Activated CD4-positive, alpha-beta T cell treated with anti-CD3 and anti-CD28 coated beads, Interleukin-2, Interleukin-4, amounts not matched to agents 100 ng/mL and 50 ng/mL, durations not matched to agents 16 hours and 8 hours (primary cell): ENCODE measurements at regions not wholly inside any gene's neighbourhood (a gene's known extent, or its start where the extent isn't known, plus 50 kb on each side); places are given as distances from the start of the nearest gene placed in this dataset.
"Not testable (repeated sequence)": the region's sequence is repeated elsewhere in the genome, so short reads cannot be mapped to it uniquely, and the experiment has no call there.

Source experiments
- DNase-seq: peaks from one replicate; pipeline ENCODE4 v3.0.0-alpha.2; 2020; ENCODE audit warnings: low spot score

DNA sequence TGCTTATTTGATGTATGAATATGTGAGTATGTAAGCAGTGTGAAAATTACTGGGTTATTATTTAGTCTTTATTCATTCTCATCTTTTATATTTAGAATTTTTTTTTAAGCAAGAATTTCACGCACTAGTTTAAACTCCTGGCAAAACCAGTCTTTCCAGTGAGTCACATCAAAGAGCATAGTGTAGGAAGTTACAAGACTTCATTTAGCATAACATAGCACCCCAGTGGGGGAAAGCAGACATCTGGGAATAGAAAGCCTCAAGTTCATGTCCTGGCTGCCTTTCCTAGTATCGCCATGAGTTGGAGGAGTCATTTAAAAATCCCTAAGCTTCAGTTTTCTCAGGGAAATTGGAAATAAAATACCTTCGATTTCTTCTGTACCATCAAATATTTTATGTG, 408.3 kb downstream of the NUP35 start:
- DNase-seq: no peak

DNA sequence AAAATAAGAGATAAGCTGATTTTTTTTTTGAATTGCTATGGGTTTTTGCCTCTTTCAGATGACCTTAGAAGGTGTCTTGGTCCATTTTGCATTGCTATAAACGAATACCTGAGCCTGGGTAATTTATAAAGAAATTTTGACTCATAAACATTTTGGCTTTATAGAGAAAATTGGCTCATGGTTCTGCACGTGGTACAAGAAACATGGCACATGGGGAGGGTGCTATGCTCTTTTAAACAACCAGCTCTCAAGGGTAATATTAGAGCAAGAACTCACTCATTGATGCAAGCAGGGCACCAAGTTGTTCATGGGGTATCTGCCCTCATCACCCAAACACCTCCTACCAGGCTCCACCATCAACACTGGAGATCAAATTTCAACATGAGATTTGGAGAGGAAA, 408.8 kb downstream of the NUP35 start:
- no peak for DNase-seq

DNA sequence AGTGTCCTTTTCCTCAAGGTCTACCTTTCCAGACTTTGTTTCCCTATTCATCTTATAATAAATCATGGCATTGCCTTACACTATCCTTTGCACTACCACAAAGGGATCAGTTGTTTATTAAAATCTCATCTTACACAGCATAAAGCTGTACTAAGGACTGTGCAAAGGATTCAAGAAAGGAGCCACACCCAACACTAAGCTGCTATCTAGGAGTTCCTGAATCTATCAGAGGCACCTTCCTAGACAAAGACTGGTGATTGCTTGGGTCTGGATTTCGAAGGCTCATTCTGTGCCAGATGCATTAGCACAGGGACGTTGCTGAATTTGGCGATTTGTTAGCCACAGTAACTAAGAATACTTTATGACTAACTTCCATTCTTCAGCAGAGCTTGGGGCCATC, 412.0 kb downstream of the NUP35 start:
- DNase-seq: no peak

DNA sequence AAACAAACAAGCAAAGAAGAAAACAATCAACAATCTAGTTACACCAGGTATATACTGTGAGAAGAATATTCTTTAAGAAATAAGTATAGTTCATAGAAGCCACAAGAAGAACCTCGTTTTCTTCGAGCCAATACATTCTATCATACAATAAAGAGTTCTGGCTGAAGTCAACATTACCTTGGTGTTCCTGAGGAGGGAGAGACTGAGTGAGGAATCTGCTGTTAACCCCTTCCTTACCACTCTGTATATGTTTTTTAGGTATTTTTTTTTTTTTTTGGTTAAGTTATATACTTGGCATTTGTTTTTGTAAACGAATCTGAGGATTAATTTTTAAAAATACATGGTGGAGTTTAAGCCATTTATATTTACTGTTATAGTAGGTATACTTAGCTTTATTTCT, 412.5 kb downstream of the NUP35 start:
- DNase-seq: no peak

DNA sequence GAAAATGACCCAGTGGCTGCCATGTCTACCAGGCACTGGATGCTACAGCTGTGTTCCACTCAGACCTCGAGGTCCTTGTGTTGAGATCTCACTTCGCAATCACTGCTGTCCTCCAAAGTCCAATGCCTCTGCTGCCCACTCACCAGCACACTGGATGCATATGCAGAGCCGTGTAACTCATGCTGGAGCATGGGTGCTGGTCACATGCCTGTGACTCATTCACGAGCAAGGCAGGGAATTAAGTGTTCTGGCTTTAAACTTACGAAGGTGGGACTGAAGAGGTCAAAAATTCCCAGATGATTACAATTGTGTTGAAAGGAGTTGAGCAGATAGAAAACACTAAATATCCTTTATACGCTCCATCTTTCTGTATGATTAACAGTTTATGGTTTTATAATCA, 417.5 kb downstream of the NUP35 start:
- no peak for DNase-seq

DNA sequence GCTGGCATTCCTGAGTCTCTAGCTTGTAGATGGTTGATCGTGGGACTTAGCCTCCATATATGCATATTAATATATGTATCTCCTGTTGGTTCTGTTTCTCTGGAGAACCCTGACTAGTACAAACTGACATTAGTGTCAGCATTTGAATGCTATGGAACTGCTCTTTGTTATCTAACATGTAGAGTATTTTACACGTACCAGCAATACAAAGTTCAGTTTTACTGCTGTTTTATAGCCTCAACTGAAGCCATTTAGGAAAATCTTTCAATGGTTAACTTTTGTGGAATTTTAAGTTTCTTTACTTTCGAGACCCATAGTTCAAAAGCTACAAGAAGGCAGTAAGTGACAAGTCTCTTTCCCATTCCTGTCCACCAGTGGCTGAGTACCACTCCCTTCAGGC, 418.4 kb downstream of the NUP35 start:
- no peak for DNase-seq

DNA sequence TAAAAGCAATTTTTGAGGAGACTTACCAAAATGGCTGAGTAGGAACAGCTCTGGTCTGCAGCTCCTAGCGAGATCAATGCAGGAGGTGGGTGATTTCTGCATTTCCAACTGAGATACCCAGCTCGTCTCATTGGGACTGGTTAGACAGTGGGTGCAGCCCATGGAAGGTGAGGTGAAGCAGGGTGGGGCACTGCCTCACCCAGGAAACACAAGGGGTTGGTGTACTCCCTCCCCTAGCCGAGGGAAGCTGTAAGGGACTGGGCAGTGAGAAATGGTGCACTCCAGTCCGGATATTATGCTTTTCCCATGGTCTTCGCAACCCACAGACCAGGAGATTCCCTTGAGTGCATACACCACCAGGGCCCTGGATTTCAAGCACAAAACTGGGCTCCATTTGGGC, 419.0 kb downstream of the NUP35 start:
- no peak for DNase-seq

DNA sequence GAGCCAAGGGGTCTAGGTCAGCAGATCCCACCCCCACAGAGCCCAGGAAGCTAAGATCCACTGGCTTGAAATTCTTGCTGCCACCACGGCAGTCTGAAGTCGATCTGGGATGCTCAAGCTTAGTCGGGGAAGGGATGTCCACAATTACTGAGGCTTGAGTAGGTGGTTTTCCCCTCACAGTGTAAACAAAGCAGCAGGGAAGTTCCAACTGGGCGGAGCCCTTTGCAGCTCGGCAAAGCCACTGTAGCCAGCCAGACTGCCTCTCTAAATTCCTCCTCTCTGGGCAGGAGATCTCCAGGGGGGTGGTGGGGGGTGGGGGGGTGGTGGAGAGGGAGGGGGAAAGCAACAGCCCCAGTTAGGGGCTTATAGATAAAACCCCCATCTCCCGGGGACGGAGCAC, 419.5 kb downstream of the NUP35 start:
- no peak for DNase-seq

DNA sequence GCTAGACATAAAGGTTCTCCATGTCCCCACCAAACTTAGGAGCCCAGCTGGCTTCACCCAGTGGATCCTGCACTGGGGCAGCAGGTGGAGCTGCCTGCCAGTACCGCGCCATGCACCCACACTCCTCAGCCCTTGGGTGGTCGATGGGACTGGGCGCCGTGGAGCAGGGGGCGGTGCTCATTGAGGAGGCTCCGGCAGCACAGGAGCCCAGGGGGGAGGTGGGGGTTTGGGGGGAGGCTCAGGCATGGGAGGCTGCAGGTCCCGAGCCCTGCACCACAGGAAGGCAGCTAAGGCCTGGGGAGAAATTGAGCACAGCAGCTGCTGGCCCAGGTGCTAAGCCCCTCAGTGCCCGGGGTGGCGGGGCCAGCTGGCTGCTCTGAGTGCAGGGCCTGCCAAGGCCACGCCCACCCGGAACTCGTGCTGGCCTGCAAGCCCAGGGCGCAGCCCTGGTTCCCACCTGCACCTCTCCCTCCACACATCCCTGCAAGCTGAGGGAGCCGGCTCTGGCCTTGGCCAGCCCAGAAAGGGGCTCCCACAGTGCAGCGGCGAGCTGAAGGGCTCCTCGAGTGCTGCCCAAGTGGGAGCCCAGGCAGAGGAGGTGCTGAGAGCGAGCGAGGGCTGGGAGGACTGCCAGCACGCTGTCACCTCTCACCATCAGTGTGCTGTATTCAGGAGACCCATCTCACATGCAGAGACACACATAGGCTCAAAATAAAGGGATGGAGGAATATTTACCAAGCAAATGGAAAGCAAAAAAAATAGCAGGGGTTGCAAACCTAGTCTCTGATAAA, 422.5 kb downstream of the NUP35 start:
- not testable (repeated sequence) for DNase-seq

DNA sequence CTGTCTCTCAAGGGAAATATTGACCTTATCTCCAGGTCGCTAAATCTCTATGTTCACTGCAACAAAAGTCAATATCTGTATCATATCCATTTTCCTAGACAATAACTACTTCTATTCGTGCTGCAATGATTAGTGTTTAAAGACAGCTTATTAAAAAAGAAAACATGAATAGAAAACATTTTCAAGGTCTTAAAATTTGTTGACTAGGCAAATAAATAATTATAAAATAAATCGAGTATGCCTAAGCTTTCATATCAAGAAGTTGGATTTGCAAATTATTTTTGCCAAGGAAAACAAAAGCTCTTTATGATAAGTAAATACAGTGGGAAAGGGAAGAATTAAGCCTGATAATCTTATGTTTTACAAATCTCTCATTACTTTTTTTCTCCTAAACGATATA, 428.5 kb downstream of the NUP35 start:
- DNase-seq: no peak

DNA sequence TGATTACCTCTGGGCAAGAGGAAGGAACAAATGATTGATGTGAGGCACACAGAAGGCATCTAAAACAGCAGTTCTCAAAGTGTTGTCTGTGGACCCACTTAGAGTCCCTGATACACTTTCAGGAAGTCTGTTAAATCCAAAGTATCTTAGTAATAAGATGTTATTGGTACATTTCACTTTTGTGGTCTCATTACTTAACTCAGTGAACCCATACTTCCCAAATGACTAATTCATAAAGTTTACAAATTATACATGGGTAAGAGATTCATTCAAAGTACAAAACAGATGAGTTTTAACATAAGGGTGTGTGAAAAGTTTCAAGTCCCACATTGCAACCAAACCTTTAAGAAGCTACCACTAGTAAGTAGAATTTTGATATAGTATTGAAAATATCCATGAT, 440.5 kb downstream of the NUP35 start:
- DNase-seq: no peak

DNA sequence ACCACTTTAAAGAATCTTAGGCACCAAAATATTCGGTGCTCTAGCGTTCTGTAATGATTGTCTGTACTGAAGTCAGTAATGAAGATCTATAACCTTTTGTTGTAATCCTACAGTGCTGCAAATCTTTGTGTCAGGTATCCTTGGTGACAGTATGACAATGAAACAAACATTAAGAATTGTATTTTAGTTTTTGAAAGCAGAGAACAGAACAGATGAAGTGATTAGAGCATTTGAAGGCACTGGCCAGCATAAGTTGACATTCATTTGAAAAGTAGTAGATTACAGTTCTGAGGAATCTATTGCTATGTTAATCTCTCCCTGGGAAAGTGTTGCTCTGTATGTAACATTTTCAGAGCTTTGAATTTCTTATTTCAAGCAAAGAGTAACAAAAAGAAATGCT, 451.2 kb downstream of the NUP35 start:
- DNase-seq: no peak

DNA sequence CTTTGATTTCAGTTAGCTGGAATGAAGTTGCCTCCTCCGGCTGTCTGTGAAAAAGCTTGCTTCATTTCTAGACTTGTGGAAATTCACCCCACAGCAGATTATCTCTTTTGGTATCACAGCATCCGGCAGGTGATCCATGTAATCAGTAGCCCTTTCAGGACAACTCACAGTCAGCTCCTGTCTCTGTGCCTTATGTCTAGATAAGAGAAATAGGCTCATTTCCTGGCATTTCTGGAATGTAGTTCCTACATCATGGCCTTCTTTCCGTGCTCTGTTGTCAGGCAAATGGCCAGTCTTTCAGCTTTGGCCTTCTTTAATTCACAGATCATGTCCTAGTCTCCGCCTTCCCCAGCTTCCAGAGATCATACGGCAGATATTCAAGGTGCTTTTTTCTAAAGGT, 455.4 kb downstream of the NUP35 start:
- DNase-seq: no peak

DNA sequence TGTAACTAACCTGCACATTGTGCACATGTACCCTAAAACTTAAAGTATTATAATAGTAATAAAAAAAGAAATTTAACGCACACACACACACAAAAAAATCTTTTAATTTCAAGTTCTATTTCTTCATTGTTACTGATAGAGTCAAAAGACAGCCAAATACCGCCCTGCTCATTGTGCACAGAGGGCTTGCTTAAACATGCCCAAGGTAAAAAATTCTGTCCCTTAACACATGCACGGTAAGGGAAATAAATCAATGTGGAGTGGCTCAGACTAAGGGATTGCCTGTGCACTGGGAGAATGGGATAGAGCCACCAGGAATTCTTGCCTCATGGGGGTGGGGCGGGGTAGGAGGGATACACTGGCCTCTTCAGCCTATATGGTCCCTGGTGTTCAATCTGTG, 468.0 kb downstream of the NUP35 start:
- DNase-seq: no peak

DNA sequence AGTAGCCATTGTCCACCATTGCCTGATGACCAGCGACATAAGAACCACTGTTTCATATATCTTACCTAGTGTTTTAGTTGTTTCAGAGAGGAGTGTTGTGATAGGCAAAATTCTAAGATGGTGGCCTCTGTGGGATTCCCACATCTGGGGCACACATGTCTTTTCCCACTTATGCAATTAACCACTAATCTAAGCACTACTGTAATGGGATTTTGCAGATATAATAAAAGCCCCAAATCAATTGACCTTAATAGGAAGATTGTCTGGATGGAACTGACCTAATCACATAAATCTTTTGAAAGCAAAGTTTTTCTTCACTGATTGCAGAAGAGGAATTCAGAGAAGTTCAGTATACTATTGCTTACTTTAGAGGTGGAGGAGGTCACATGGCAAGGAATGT, 469.9 kb downstream of the NUP35 start:
- no peak for DNase-seq

DNA sequence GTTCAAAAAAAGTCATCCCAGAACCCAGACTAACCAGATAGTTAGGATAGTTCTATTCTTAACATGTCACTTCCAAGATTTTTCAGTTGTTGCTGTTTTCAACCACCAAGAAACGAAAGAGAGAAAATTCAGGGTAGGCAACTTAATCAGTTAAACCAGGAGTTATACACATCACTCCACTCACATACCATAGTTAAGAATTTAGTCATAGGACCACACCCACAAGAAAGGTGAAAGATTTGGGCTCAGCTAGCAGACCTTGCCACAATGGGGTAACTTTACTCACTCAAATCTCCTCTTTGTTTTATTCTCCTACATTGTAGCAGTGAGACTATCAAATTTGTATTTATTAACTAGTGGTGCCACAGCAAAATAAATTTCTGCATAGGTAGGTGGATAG, 473.6 kb downstream of the NUP35 start:
- DNase-seq: no peak

DNA sequence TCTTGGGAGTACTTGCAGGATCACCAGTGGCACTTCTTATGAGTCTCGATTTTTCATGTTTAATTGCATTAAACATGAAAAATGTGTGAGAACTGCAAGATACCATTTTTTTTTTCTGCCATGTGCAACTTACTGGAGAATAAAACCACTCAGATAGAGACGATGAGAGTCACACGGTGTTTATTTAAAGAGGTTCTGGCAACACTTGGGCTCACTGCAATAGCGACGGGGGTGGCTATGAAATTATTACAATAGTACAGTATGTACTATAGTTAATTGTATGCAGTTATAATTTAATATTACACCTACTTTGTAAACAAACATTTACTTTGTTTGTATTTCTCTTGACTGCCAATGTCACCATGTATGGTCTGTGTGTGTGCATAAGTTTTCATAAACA, 479.8 kb downstream of the NUP35 start:
- DNase-seq: no peak

DNA sequence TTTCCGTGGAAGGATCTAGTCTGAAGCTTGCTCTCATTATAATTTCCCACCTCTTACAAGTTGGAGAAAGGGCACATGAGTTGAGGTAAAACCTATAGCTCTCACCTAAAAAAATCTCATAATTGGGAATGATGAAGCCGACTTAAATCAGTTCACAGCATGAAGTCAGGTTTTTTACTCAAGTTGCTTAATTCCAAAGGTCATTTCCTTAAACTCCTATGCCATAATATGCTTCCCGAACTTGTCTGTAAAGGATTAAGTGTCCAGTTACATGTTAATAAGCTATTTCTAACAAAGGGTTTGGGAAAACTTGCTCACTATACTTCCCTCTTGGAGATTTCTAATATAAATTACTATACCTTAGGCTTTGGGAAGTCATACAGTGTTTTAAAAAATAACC, 481.2 kb downstream of the NUP35 start:
- no peak for DNase-seq

DNA sequence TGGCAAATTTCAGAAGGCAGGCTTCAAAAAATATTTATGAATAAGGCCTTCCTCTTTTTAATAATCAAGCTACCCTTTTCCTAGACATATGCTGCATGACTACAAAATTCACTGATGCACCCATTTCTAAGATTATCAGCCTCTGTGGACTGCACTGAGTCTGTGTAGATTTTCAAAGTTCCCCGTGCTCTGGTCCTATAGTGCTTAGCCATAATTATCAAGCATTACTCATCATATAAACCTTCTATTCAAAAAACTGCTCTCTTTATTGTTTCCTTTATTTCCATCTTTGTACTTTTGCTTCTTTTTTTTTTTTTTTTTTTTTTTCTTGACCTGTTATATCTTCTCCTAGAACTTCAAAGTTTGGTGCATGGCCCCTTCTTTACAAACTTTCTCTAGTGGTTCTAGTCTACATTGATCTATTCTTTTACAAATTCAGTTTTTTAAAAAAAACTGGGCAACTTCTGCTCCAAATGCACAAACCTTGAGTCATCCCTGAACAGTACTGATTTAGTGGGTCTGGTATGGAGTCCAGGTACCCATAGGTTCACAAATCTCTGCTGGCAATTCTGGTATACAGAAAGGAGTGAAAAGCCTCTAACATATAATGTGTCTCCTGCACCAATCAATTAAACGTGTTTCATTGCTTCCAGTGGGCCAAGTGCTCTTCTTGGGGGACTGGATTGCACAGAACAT, 481.9 kb downstream of the NUP35 start:
- DNase-seq: no peak

DNA sequence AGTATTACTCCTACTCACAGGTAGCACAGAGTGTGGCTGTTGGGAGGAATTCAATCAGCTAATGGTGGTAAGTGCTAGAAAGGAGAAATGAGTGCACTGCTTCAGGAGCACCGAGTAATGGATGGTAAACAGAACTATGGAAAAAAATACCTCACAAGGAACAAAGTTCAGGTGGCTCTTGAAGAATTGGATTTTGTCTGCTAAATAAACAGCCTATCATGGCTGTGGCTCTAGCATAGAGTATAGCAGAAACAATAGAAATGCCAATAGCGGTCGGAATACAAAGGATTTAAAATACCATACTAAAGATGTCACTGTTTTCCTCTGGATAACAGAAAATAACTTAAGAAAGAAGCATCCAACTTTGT, 482.5 kb downstream of the NUP35 start:
- no peak for DNase-seq

DNA sequence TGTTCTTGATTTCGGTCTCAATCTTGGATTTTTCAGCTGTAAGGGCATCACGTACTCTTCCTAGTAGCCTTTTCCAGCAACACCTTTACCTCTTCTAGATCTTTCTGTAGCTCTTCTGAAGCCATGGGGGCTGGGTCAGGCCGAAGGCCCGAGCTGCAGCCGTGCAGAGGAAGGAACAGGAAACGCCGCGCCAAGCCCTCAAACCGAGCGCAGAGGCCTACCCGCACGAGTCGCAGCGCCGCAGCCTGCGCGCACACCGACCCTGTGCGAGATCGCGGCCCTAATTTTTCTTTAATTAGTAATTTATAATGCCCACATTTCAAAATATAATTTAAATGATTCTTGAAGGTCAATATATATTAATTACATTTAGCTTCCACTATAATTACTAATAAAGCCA, 483.8 kb downstream of the NUP35 start:
- DNase-seq: no peak

DNA sequence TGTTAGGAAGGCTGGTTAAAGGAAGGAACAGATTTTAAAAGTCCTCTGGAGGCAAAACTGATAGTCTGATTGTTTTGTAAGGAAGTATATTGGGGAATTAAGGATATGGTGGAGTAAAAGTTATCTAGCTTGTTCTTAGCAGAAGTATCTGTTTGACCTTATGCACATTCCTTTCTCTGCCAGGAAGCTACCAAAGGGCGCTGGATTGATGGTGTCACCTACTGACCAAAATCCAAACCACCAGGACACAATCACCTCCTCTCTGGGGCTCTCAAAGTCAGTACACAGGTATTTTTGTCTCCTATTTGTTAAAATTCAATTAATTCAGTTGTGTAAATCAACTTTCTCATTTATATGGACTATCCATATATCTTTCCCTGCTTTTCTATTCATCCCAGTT, 484.5 kb downstream of the NUP35 start:
- no peak for DNase-seq

DNA sequence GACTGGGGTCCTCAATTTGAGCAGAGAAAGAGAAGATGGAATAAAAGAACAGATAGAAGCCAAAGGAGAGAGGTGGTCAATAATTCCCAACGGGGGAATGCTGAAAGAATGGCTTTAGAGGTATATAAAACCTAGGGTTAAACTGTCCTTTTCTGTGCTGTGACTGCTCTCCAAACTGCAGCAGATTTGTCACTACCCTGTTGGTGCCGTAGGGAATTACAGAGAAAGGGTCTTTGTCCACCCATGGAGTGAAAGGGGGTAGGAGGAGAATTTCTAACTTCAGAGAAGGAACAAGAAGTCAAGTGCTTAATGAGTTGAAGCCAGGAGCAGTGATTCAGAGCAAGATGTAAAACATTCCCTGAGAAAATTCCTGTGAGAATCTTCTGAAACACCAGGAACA, 486.5 kb downstream of the NUP35 start:
- no peak for DNase-seq

DNA sequence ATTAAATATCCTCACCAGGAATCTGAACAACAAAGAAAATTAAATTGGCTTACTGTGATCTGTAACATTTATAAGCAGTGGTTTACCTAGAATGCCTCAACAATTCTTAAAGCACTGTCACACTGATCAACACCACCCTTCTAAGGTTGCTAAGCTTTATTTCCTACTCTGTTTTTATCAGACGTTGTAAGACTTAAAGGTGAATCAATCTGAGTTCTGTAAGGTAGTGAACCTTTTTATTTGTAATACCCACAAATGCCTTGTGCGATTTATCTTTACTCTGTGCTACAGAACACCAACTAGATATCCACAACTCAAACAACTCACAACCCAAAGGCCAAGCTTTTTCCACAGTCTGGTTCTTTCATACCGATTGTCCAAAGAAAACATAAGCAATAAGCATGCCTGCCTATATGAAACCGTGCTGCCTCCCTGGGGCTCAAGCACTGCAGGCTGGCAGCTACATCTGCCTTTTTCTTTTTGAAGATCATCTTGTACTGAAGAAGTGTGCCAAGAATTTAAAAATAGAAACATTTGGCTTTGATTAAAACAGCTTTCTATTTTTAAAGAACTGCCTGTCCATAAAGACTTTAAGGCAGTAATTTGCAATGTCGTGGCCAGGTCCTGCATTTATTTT, 490.7 kb downstream of the NUP35 start:
- DNase-seq: no peak
